Esophagus squamous epithelium (tissue), 5 donors: ENCODE measurements at regions not wholly inside any gene's neighbourhood (a gene's known extent, or its start where the extent isn't known, plus 50 kb on each side); places are given as distances from the start of the nearest gene placed in this dataset.
A peak's percentile ranks its signal among the peaks of the same experiment; 100 is the strongest.

Experiments used
- DNase-seq: peaks from one replicate; lab custom pipeline; 2025; lab: John Stamatoyannopoulos, UW
- H3K27ac ChIP-seq, 4 donors: fragments of 200-600 bp; sonication (generic); one replicate each; pipeline ENCODE4 v1.5.1; 2016 to 2019; ENCODE audit warnings: mild to moderate bottlenecking in 1 of 4
- H3K27me3 ChIP-seq, 4 donors: fragments of 200-600 bp; sonication (generic); 1 replicate in 3 of 4; 2 replicates in 1 of 4; pipeline versions ENCODE4 v1.5.1 to v1.6.0; 2017 to 2021; ENCODE audit warnings: antibody characterized with exemption in 1 of 4
- H3K36me3 ChIP-seq, 3 donors: fragments of 200-600 bp; sonication (generic); one replicate each; pipeline ENCODE4 v1.5.1; 2016 to 2019
- H3K4me1 ChIP-seq, 3 donors: fragments of 200-600 bp; sonication (generic); one replicate each; pipeline ENCODE4 v1.5.1; 2017 to 2019
- H3K4me3 ChIP-seq, 4 donors: fragments of 200-600 bp; sonication (generic); 1 replicate in 3 of 4; 2 replicates in 1 of 4; pipeline ENCODE4 v1.5.1; 2016 to 2019; ENCODE audit warnings: mild to moderate bottlenecking in 2 of 4, moderate library complexity in 1 of 4
- H3K9me3 ChIP-seq, 3 donors: fragments of 200-600 bp; sonication (generic); one replicate each; pipeline ENCODE4 v1.5.1; 2016 to 2019
- CTCF ChIP-seq, 6 experiments: fragments of 450-650 bp in 4 of 6; fragments of 200-600 bp in 2 of 6; sonication (generic) in 2 of 6; IDR thresholded peaks; one replicate each; pipeline ENCODE4 v1.5.1; 2016 to 2019; ENCODE audit warnings: antibody characterized with exemption in 6 of 6, mild to moderate bottlenecking in 4 of 6, moderate library complexity in 4 of 6
- POLR2A ChIP-seq, 4 donors: fragments of 450-650 bp; IDR thresholded peaks; one replicate each; pipeline ENCODE4 v1.6.1; 2017; ENCODE audit warnings: antibody characterized with exemption in 4 of 4, mild to moderate bottlenecking in 4 of 4, moderate library complexity in 3 of 4
- WGBS, 2 donors: methylation state at CpG; one replicate each; pipeline ENCODE4 v1.1.5; 2018; 5-methylcytosine and 5-hydroxymethylcytosine counted together
- intact Hi-C: fragments of 100-400 bp; cut with DNase I; formaldehyde crosslinking; loops from one replicate; pipeline ENCODE4 v1.15.0; 2022
- donor health status: DM: yes; HTN: yes; CAD: no.

GRCh38 chr18:10371165-10371564 is 83.3 kb upstream of the APCDD1 start:
- TF ChIP-seq CTCF (IDR thresholded peaks at IDR 0.05) = no peak
- TF ChIP-seq POLR2A (IDR thresholded peaks at IDR 0.05) = no peak
- H3K9me3 ChIP-seq = no peaks in the 10 kb centered on the region
- H3K36me3 ChIP-seq = no peaks in the 10 kb centered on the region
- intact Hi-C loops = no loop called here
- peaks cover 0 to 32% (median 0%) of the 10 kb centered on the region in 3 donors for H3K4me1 ChIP-seq
- H3K27me3 ChIP-seq = no peaks in the 10 kb centered on the region
- H3K4me3 ChIP-seq = no peak overlapping the region
- no peak for DNase-seq
- H3K27ac ChIP-seq = no peak overlapping the region
- WGBS, 2 donors = 88 to 91% methylated on average over 3 of the region's 3 CpGs

- Histone ChIP-seq H3K27ac (peak overlapping the region in 1 of 4 donors; percentile 40), H3K27me3 (no peaks in the 10 kb centered on the region), H3K9me3 (no peaks in the 10 kb centered on the region), H3K36me3 (no peaks in the 10 kb centered on the region), H3K4me3 (no peak overlapping the region), H3K4me1 (peaks cover 0 to 52% (median 8%) of the 10 kb centered on the region in 3 donors)
- intact Hi-C loops = no loop called here
- DNase-seq = no peak
- TF ChIP-seq CTCF (IDR thresholded peaks at IDR 0.05) (no peak), POLR2A (IDR thresholded peaks at IDR 0.05) (no peak)
- WGBS, 2 donors = 72 to 88% methylated on average over 6 to 8 of the region's 10 CpGs
Observed at GRCh38 chr18:10374195-10374594, 80.2 kb upstream of the APCDD1 start.

GRCh38 chr18:10374636-10375293 is 79.7 kb upstream of the APCDD1 start:
- H3K36me3 ChIP-seq = no peaks in the 10 kb centered on the region
- no peaks in the 10 kb centered on the region for H3K27me3 ChIP-seq
- intact Hi-C loops = no loop called here
- no peak overlapping the region for H3K4me3 ChIP-seq
- DNase-seq = no peak
- WGBS, 2 donors = 35 to 62% methylated on average over 14 to 16 of the region's 16 CpGs
- H3K27ac ChIP-seq = peak overlapping the region in 3 of 4 donors; percentile 33 to 41 (median 40)
- H3K9me3 ChIP-seq = no peaks in the 10 kb centered on the region
- TF ChIP-seq POLR2A (IDR thresholded peaks at IDR 0.05) = no peak
- no peak for TF ChIP-seq CTCF (IDR thresholded peaks at IDR 0.05)
- peaks cover 0 to 53% (median 9%) of the 10 kb centered on the region in 3 donors for H3K4me1 ChIP-seq

GRCh38 chr18:10376731-10377130 is 77.7 kb upstream of the APCDD1 start:
- peaks cover 0 to 53% (median 11%) of the 10 kb centered on the region in 3 donors for H3K4me1 ChIP-seq
- TF ChIP-seq POLR2A (IDR thresholded peaks at IDR 0.05) = no peak
- TF ChIP-seq CTCF (IDR thresholded peaks at IDR 0.05) = no peak
- 71 to 83% methylated on average over 10 of the region's 10 CpGs for WGBS, 2 donors

GRCh38 chr18:10377956-10378355 is 76.5 kb upstream of the APCDD1 start:
- no peak overlapping the region for H3K4me3 ChIP-seq
- no peak for DNase-seq
- TF ChIP-seq CTCF (IDR thresholded peaks at IDR 0.05) = no peak
- TF ChIP-seq POLR2A (IDR thresholded peaks at IDR 0.05) = no peak
- 67 to 73% methylated on average over 1 of the region's 1 CpG for WGBS, 2 donors
- intact Hi-C loops = no loop called here
- H3K27ac ChIP-seq = no peak overlapping the region
- no peaks in the 10 kb centered on the region for H3K9me3 ChIP-seq
- H3K36me3 ChIP-seq = no peaks in the 10 kb centered on the region
- H3K27me3 ChIP-seq = no peaks in the 10 kb centered on the region
- peaks cover 0 to 53% (median 11%) of the 10 kb centered on the region in 3 donors for H3K4me1 ChIP-seq

More at GRCh38 chr18:10376731-10377130, 77.7 kb upstream of the APCDD1 start:
- Histone ChIP-seq H3K36me3 (no peaks in the 10 kb centered on the region), H3K4me3 (no peak overlapping the region), H3K9me3 (no peaks in the 10 kb centered on the region), H3K27me3 (no peaks in the 10 kb centered on the region), H3K27ac (no peak overlapping the region)
- intact Hi-C loops = no loop called here
- DNase-seq = no peak
